ENCODE measurements at regions not wholly inside any gene's neighbourhood (a gene's known extent, or its start where the extent isn't known, plus 50 kb on each side); places are given as distances from the start of the nearest gene placed in this dataset.

DNA sequence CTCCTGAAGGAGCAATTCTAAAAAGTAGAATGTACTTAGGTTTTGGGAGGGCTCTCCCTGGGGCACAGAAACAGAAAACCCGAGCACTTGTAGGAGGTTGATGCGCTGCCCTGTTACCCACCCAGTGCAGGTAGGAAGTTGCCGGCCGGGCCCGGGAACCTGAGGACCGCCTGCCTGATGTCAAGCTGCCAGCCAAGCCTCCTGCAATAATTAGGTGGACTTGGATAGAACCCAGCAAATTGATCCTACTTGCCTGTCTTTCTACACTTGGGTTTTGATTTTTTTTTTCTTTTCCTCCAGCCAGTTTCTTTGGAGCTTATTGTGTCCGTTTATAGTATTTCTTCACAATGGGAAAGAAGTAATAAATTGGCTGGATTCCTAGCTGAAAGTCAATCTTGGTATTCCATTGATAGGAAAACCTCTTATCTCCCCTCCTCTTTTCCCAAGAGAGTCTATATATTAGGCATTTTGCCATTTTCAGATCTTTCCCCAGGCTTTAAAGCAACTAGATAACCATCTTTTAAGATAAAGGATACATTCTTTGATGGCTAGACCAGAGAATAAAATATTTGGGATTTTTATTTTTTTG, 78.3 kb upstream of the FYN start:
- Histone ChIP-seq H3K9ac (no peak overlapping the region), H3K36me3 (ENCODE audit: insufficient read depth) (no peaks in the 10 kb centered on the region), H3K4me1 (ENCODE audit: low read depth, poor library complexity, severe bottlenecking) (peaks cover 8% of the 10 kb centered on the region), H3K27me3 (ENCODE audit: insufficient read depth, low read depth) (no peaks in the 10 kb centered on the region), H3K27ac (no peak overlapping the region), H3K79me2 (ENCODE audit: insufficient read depth, low read depth) (no peaks in the 10 kb centered on the region), H2AFZ (ENCODE audit: low read depth) (no peak overlapping the region), H4K20me1 (ENCODE audit: insufficient read depth) (no peaks in the 10 kb centered on the region), H3K4me3 (IDR thresholded peaks at IDR 0.05; ENCODE audit: insufficient read depth, low read depth, low read length) (no peak overlapping the region), H3K4me2 (no peak overlapping the region)
- TF ChIP-seq, protein P1, sequence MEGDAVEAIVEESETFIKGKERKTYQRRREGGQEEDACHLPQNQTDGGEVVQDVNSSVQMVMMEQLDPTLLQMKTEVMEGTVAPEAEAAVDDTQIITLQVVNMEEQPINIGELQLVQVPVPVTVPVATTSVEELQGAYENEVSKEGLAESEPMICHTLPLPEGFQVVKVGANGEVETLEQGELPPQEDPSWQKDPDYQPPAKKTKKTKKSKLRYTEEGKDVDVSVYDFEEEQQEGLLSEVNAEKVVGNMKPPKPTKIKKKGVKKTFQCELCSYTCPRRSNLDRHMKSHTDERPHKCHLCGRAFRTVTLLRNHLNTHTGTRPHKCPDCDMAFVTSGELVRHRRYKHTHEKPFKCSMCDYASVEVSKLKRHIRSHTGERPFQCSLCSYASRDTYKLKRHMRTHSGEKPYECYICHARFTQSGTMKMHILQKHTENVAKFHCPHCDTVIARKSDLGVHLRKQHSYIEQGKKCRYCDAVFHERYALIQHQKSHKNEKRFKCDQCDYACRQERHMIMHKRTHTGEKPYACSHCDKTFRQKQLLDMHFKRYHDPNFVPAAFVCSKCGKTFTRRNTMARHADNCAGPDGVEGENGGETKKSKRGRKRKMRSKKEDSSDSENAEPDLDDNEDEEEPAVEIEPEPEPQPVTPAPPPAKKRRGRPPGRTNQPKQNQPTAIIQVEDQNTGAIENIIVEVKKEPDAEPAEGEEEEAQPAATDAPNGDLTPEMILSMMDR (conservative IDR thresholded peaks at IDR 0.05; ENCODE audit: low read depth, low read length), result no peak

DNA sequence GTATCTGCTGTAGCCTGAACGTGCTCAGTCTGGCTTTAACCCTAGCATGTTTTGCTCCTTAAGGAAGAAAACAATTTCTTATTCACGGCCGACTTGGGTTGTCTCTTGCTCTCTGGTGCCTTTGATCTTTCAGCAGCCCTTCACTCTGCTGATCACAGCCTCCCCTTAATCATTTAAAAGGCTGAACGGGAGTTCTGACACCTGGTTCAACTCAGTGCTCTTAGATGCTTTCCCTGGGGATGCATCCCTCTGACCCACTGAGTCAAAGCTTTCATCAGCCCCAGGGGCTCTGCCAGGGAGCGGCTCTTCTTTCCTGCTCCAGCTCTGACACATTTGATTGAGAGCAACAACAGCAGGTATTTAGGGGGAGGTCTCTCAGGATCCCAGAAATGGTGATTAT, 79.0 kb upstream of the FYN start:
- TF ChIP-seq, protein P1 (conservative IDR thresholded peaks at IDR 0.05; ENCODE audit: low read depth, low read length), result no peak
- Histone ChIP-seq H3K4me3 (IDR thresholded peaks at IDR 0.05; ENCODE audit: insufficient read depth, low read depth, low read length) (no peak overlapping the region), H3K4me2 (no peak overlapping the region), H3K36me3 (ENCODE audit: insufficient read depth) (no peaks in the 10 kb centered on the region), H3K27ac (no peak overlapping the region), H3K4me1 (ENCODE audit: low read depth, poor library complexity, severe bottlenecking) (peaks cover 8% of the 10 kb centered on the region), H3K79me2 (ENCODE audit: insufficient read depth, low read depth) (no peaks in the 10 kb centered on the region), H2AFZ (ENCODE audit: low read depth) (no peak overlapping the region), H3K9ac (no peak overlapping the region), H3K27me3 (ENCODE audit: insufficient read depth, low read depth) (no peaks in the 10 kb centered on the region), H4K20me1 (ENCODE audit: insufficient read depth) (no peaks in the 10 kb centered on the region)

DNA sequence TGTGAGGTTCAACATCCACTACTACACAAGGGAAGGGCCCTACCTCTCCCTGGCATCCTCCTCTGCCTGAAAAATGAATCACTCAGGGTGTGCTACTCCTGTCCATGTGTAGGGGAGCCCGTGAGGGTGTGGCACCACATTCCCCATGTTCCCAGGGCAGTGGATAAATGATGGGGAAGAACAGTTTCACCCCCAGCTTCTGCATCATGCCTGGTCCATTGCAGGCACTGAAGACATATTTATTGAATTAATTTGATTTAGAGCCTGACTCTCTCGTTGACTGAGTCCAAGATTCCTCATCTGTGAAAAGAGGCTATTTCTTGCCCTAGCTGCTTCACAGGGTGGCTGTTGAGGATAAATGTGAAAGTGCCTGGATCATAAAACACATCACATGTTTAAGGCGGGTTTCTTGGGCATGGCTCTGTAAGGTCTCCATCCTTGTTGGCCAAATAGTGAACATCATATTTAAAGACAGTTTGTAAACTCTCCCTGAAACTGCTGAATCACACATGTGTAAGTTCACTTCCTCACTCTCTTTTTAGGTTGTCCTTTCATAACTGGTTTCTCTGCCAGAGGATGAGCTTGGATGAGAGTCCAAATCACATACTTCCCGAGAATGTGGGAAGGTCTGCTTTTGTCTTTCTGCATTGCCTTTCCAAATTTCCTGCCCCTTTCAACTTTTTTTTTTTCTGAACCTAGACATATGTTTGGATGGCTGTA, 79.7 kb upstream of the FYN start:
- Histone ChIP-seq H3K27ac (no peak overlapping the region), H3K4me2 (no peak overlapping the region)
- TF ChIP-seq, protein P1 (conservative IDR thresholded peaks at IDR 0.05; ENCODE audit: low read depth, low read length), result no peak

GRCh38 chr6:111956098-111956497, 82.8 kb upstream of the FYN start:
- TF ChIP-seq, protein P1 (conservative IDR thresholded peaks at IDR 0.05; ENCODE audit: low read depth, low read length), result no peak
- Histone ChIP-seq H3K4me3 (IDR thresholded peaks at IDR 0.05; ENCODE audit: insufficient read depth, low read depth, low read length) (no peak overlapping the region), H3K27me3 (ENCODE audit: insufficient read depth, low read depth) (no peaks in the 10 kb centered on the region)

More for the DNA sequence above, 79.7 kb upstream of the FYN start:
- Histone ChIP-seq H3K79me2 (ENCODE audit: insufficient read depth, low read depth) (no peaks in the 10 kb centered on the region), H3K4me1 (ENCODE audit: low read depth, poor library complexity, severe bottlenecking) (peaks cover 8% of the 10 kb centered on the region), H2AFZ (ENCODE audit: low read depth) (no peak overlapping the region), H3K36me3 (ENCODE audit: insufficient read depth) (no peaks in the 10 kb centered on the region), H3K4me3 (IDR thresholded peaks at IDR 0.05; ENCODE audit: insufficient read depth, low read depth, low read length) (no peak overlapping the region), H3K27me3 (ENCODE audit: insufficient read depth, low read depth) (no peaks in the 10 kb centered on the region), H4K20me1 (ENCODE audit: insufficient read depth) (no peaks in the 10 kb centered on the region), H3K9ac (no peak overlapping the region)

More at GRCh38 chr6:111956098-111956497, 82.8 kb upstream of the FYN start:
- H2AFZ ChIP-seq (ENCODE audit: low read depth), result no peak overlapping the region
- no peak overlapping the region for H3K27ac ChIP-seq
- H3K79me2 ChIP-seq (ENCODE audit: insufficient read depth, low read depth), result no peaks in the 10 kb centered on the region
- no peaks in the 10 kb centered on the region for H4K20me1 ChIP-seq (ENCODE audit: insufficient read depth)
- H3K4me1 ChIP-seq (ENCODE audit: low read depth, poor library complexity, severe bottlenecking), result peaks cover 8% of the 10 kb centered on the region
- H3K36me3 ChIP-seq (ENCODE audit: insufficient read depth), result no peaks in the 10 kb centered on the region
- H3K4me2 ChIP-seq, result no peak overlapping the region
- H3K9ac ChIP-seq, result no peak overlapping the region
